ENCODE measurements at regions not wholly inside any gene's neighbourhood (a gene's known extent, or its start where the extent isn't known, plus 50 kb on each side); places are given as distances from the start of the nearest gene placed in this dataset.

- no peak for TF ChIP-seq POLR2A (IDR thresholded peaks at IDR 0.05; ENCODE audit: low read depth, low read length)
- no peak for TF ChIP-seq USF2 (IDR thresholded peaks at IDR 0.05; ENCODE audit: low read depth, low read length)
- TF ChIP-seq CTCF (conservative IDR thresholded peaks at IDR 0.05; ENCODE audit: low read depth, low read length): no peak
- TF ChIP-seq ELK1 (IDR thresholded peaks at IDR 0.05; ENCODE audit: borderline replicate concordance, low read depth, low read length): no peak
- TF ChIP-seq RCOR1 (IDR thresholded peaks at IDR 0.05; ENCODE audit: insufficient replicate concordance, low read length): no peak
- TF ChIP-seq MAFK (IDR thresholded peaks at IDR 0.05; ENCODE audit: low read depth, low read length): no peak
- TF ChIP-seq FOS (IDR thresholded peaks at IDR 0.05; ENCODE audit: low read depth, low read length): no peak
- TF ChIP-seq SMC3 (IDR thresholded peaks at IDR 0.05; ENCODE audit: low read depth, low read length): no peak
- no peak for TF ChIP-seq RAD21 (IDR thresholded peaks at IDR 0.05; ENCODE audit: low read length)
Observed at GRCh38 chr2:64766841-64767669, 113.3 kb upstream of the SERTAD2 start.

Measured in IMR-90 (cell line).